H1 (cell line): ENCODE measurements at regions not wholly inside any gene's neighbourhood (a gene's known extent, or its start where the extent isn't known, plus 50 kb on each side); places are given as distances from the start of the nearest gene placed in this dataset.

ENCODE experiments used
- CHD1 ChIP-seq: IDR thresholded peaks from 2 replicates; pipeline ENCODE4 v1.6.1; 2012; ENCODE audit warnings: low read depth, low read length, improper control_type of control experiment
- CTBP2 ChIP-seq: IDR thresholded peaks from 2 replicates; pipeline ENCODE4 v1.7.0; 2011; ENCODE audit warnings: borderline replicate concordance, mild to moderate bottlenecking, moderate library complexity, mixed read lengths, low read length; ENCODE audit not compliant: insufficient read depth, insufficient read length
- KDM1A ChIP-seq: fragments of 200-600, 300-600 bp; sonication (generic); IDR thresholded peaks from 2 replicates; pipeline ENCODE4 v1.7.1; 2016; ENCODE audit warnings: mild to moderate bottlenecking, low read length, borderline replicate concordance

DNA sequence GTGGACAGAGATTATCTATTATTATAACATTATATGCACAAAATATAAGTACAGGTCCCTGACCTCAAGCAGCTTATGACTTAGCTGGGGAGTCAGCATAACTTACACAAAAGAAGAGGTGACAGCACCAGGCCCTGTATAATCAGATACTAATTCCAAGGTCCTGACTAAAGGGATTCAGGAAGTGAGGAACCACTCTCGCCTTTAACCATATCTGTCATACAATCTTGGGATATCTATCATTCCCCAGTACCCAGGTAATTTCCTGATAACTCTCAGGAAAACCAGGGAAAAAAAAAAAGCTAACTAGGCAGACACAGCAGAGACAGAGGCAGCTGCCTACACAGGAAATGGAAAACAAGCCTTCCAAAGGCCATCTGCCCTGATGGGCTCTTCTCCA, 78.5 kb upstream of the CAMK1G start (continued):
- no peak for TF ChIP-seq KDM1A
- TF ChIP-seq CHD1 = no peak
- TF ChIP-seq CTBP2 = no peak
- TF ChIP-seq, all 59 proteins: peak for 0
